Kidney (tissue), 13 donors: ENCODE measurements at regions not wholly inside any gene's neighbourhood (a gene's known extent, or its start where the extent isn't known, plus 50 kb on each side); places are given as distances from the start of the nearest gene placed in this dataset.

Experiments
- DNase-seq, 5 donors: peaks; one replicate each; pipeline ENCODE4 v3.0.0-alpha.2; 2013 to 2020
- FAIRE-seq: peaks from 2 replicates; lab custom pipeline; 2012; peaks lifted over from hg19 to GRCh38; lab: Jason Lieb, UNC
- H3K27ac ChIP-seq, 2 donors: one replicate each; pipeline ENCODE4 v1.7.0; 2013; ENCODE audit warnings: low read depth in 2 of 2, low read length in 2 of 2, inconsistent platforms in 1 of 2
- H3K27me3 ChIP-seq: one replicate; pipeline ENCODE4 v1.7.1; 2013; ENCODE audit warnings: low read length, inconsistent platforms; ENCODE audit not compliant: control insufficient read depth, insufficient read depth
- H3K36me3 ChIP-seq, 3 donors: one replicate each; pipeline versions ENCODE4 v1.7.0 to v1.7.1; 2013; ENCODE audit warnings: low read length in 3 of 3, control low read depth in 1 of 3, inconsistent platforms in 1 of 3; ENCODE audit not compliant: insufficient read depth in 3 of 3, control insufficient read depth in 2 of 3
- H3K4me1 ChIP-seq, 3 donors: one replicate each; pipeline versions ENCODE4 v1.7.0 to v1.7.1; 2013; ENCODE audit warnings: low read length in 3 of 3, inconsistent platforms in 1 of 3, low read depth in 1 of 3; ENCODE audit not compliant: control insufficient read depth in 2 of 3, insufficient read depth in 2 of 3
- H3K4me3 ChIP-seq, 3 donors: one replicate each; pipeline versions ENCODE4 v1.7.0 to v1.8.1; 2013; ENCODE audit warnings: low read length in 3 of 3, control low read depth in 1 of 3, inconsistent platforms in 1 of 3
- H3K9ac ChIP-seq, 3 donors: one replicate each; pipeline versions ENCODE4 v1.7.0 to v1.7.1; 2013; ENCODE audit warnings: low read length in 3 of 3, control low read depth in 1 of 3, inconsistent platforms in 1 of 3
- H3K9me3 ChIP-seq, 3 donors: one replicate each; pipeline versions ENCODE4 v1.7.0 to v1.7.1; 2013; ENCODE audit warnings: low read length in 3 of 3, control low read depth in 1 of 3, inconsistent platforms in 1 of 3; ENCODE audit not compliant: control insufficient read depth in 2 of 3, insufficient read depth in 1 of 3
- intact Hi-C: fragments of 100-400 bp; cut with DNase I; formaldehyde crosslinking; loops from one replicate; pipeline ENCODE4 v1.11.1; 2022
- TF ChIP-seq, protein P1 (sequence below): IDR thresholded peaks from 3 replicates; pipeline ENCODE4 v1.5.1; 2012; ENCODE audit warnings: mild to moderate bottlenecking, moderate library complexity, borderline replicate concordance; ENCODE audit not compliant: insufficient read depth; ENCODE audit errors: extremely low read depth
- donor health status: control.
- donor health status: control.
- donor health status: control.
- donor health status: control.
- donor health status: control.
- donor health status: DM: yes; HTN: yes; CAD: no.
- donor health status: Normal renal cell carcinoma (clear cell type).

- Histone ChIP-seq H3K4me3 (no peak overlapping the region), H3K27me3 (no peaks in the 10 kb centered on the region), H3K36me3 (no peaks in the 10 kb centered on the region), H3K9me3 (peaks cover 0 to 4% (median 3%) of the 10 kb centered on the region in 3 donors), H3K27ac (no peak overlapping the region), H3K4me1 (no peaks in the 10 kb centered on the region), H3K9ac (no peak overlapping the region)
- FAIRE-seq, result no peak
- DNase-seq, result no peak
- TF ChIP-seq, protein P1, sequence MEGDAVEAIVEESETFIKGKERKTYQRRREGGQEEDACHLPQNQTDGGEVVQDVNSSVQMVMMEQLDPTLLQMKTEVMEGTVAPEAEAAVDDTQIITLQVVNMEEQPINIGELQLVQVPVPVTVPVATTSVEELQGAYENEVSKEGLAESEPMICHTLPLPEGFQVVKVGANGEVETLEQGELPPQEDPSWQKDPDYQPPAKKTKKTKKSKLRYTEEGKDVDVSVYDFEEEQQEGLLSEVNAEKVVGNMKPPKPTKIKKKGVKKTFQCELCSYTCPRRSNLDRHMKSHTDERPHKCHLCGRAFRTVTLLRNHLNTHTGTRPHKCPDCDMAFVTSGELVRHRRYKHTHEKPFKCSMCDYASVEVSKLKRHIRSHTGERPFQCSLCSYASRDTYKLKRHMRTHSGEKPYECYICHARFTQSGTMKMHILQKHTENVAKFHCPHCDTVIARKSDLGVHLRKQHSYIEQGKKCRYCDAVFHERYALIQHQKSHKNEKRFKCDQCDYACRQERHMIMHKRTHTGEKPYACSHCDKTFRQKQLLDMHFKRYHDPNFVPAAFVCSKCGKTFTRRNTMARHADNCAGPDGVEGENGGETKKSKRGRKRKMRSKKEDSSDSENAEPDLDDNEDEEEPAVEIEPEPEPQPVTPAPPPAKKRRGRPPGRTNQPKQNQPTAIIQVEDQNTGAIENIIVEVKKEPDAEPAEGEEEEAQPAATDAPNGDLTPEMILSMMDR, result no peak
- intact Hi-C loops, result no loop called here
Measured at GRCh38 chr5:18496041-18496440, 861.8 kb downstream of the TAF11L14 start.

DNA sequence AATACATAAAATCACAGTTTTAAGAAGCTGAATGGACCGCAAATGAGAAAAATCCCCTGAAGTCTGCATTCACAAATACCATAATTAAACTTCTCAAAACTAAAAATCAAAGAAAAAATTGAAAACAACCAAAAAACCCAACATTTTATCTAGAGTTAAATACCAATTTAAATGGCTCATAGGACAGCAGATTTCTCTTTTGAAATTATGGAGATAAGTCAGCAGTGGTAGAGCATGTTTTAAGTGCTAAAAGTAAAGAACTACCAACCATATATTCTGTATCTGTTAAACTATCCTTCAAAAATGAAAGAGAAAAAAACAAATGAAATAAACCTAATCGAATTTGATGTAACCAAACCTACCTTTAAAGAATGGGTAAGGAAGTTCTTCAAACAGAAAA, 862.8 kb downstream of the TAF11L14 start:
- Histone ChIP-seq H3K4me1 (no peaks in the 10 kb centered on the region), H3K36me3 (no peaks in the 10 kb centered on the region), H3K27me3 (no peaks in the 10 kb centered on the region), H3K9me3 (peaks cover 0 to 4% (median 3%) of the 10 kb centered on the region in 3 donors), H3K4me3 (no peak overlapping the region), H3K9ac (no peak overlapping the region), H3K27ac (no peak overlapping the region)
- intact Hi-C loops, result no loop called here
- no peak for FAIRE-seq
- no peak for DNase-seq
- TF ChIP-seq, protein P1, result no peak

DNA sequence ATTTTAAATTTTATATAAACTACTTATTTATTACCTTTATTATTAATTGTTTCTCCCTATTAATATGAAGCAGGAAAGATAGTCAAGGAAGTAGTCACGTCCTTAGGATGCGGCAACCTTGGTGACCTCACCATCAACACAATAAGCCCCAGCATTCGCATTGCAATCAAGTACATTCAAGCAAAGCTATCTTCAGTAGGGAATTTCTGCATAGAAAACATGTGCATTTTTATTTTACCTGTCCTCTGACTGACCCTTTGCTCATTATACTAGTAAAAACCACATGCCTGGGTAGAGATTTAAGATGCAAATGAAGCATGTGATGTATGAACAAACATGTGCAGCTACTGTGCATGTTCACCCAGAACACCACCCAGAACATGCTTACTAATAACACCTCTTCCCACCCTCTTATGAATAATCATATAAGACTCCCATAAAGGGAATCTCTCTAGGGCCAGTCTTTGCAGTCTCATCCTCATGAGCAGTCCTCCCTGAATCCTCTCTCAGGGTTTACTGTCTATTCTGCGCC, 869.6 kb downstream of the TAF11L14 start:
- Histone ChIP-seq H3K27me3 (no peaks in the 10 kb centered on the region), H3K27ac (no peak overlapping the region), H3K36me3 (no peaks in the 10 kb centered on the region), H3K9ac (no peak overlapping the region), H3K4me3 (no peak overlapping the region), H3K4me1 (no peaks in the 10 kb centered on the region), H3K9me3 (no peaks in the 10 kb centered on the region)
- intact Hi-C loops, result no loop called here
- TF ChIP-seq, protein P1, result no peak
- FAIRE-seq (no peak), DNase-seq (no peak)

DNA sequence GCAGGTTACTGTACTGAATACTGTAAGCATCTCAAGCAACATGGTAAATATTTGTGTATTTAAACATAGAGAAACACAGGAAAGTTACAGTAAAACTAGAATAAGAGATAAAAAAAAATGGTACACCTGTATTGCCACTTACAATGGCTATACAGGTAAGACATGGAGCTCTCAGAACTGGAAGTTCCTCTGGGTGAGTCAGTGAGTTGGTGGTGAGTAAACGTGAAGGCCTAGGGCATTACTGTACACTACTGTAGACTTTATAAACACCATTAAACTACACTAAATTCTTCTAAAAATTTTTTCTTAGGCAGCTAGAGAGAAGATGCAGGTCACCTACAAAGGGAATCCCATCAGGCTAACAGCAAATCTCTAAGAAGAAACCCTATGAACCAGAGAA, 872.9 kb downstream of the TAF11L14 start:
- no peaks in the 10 kb centered on the region for H3K36me3 ChIP-seq
- no peak overlapping the region for H3K27ac ChIP-seq
- no peaks in the 10 kb centered on the region for H3K27me3 ChIP-seq
- no peaks in the 10 kb centered on the region for H3K4me1 ChIP-seq
- DNase-seq (no peak), FAIRE-seq (no peak)
- peaks cover 0 to 4% (median 0%) of the 10 kb centered on the region in 3 donors for H3K9me3 ChIP-seq
- intact Hi-C loops, result no loop called here
- H3K9ac ChIP-seq, result no peak overlapping the region
- no peak overlapping the region for H3K4me3 ChIP-seq
- TF ChIP-seq, protein P1, result no peak
